ENCODE measurements at regions not wholly inside any gene's neighbourhood (a gene's known extent, or its start where the extent isn't known, plus 50 kb on each side); places are given as distances from the start of the nearest gene placed in this dataset.

DNA sequence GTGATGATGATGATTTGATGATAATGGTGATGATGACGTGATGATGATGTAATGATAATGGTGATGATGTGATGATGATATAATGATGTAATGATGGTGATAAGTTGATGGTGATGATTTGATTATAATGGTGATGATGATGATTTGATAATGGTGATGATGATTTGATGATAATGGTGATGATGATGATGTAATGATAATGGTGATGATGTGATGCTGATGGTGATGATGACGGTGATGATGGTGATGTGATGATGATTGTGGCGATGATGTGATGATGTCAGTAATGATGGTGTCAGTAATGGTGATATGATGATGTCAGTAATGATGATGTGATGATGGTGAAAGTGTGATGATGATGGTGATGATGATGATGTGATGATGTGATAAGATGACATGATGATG is 613.4 kb downstream of the AACS start:
- no peak for TF ChIP-seq GATA3 (IDR thresholded peaks at IDR 0.05; ENCODE audit: low read depth, low read length)
- no peak for TF ChIP-seq GATA2 (IDR thresholded peaks at IDR 0.05; ENCODE audit: low read depth, low read length)

- TF ChIP-seq GATA3 (IDR thresholded peaks at IDR 0.05; ENCODE audit: low read depth, low read length): no peak
Observed at GRCh38 chr12:125683748-125684381, 618.6 kb downstream of the AACS start.

- TF ChIP-seq GATA2 (IDR thresholded peaks at IDR 0.05; ENCODE audit: low read depth, low read length): no peak
- TF ChIP-seq GATA3 (IDR thresholded peaks at IDR 0.05; ENCODE audit: low read depth, low read length): no peak
Observed at GRCh38 chr12:125684968-125685790, 619.9 kb downstream of the AACS start.

DNA sequence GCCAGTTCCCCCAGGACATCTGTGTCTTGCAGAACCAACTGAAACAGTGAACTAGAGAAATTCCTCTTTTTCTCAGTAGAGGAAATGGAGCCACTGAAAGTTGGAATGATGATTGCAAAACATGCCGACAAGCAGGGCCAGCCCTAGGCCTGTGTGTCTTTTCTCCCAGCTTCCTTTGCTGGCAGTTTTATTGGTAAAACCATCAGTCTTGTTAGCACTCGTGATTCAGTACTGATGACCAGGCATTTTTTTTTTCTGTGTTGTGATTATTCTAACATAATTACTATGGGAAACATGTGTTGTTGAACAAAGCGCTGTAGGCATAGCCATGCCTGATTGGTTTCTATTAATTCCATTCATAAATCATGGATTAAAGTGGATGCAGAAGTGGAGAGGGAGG is 620.7 kb downstream of the AACS start:
- TF ChIP-seq GATA2 (IDR thresholded peaks at IDR 0.05; ENCODE audit: low read depth, low read length) (no peak), GATA3 (IDR thresholded peaks at IDR 0.05; ENCODE audit: low read depth, low read length) (no peak)

DNA sequence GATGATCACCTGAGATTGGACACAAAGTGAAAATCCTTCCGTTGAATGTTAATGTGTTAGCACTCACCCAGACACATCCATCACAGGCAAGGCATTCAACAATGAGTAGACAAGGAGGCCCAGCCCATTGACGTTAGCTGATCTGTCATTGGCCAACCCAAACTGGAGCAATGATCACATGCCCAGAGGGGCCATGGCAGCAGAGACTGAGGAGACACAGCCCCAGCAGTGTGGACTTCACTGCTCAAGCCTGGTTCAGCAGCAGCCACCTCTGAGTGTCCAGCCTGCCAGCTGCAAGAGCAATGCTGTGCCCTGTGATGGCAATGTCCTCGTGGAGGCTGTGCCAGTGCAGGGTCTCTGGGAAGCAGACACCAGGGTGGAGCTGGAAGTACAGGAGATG is 622.2 kb downstream of the AACS start:
- TF ChIP-seq GATA3 (IDR thresholded peaks at IDR 0.05; ENCODE audit: low read depth, low read length) (no peak), GATA2 (IDR thresholded peaks at IDR 0.05; ENCODE audit: low read depth, low read length) (no peak)

DNA sequence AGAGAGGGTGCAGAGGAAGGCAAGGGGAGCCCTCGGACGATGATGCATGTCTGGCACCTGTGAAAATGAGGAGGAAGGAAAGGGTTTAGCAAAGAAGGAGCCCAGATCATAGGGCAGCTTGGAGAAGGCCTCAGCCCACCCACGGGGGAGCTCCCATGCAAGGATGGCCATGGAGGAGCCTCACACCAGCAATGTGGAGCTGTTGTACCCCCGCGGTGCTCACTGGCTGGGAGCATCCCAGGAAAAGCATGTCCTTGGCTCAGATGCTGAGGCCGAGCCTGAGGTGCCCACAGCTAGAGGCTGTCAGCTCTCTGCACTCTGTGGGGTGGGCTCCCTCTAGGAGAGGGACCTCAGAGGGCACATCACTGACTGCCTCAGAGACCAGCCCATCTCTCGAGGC is 622.6 kb downstream of the AACS start:
- TF ChIP-seq GATA3 (IDR thresholded peaks at IDR 0.05; ENCODE audit: low read depth, low read length) (no peak), GATA2 (IDR thresholded peaks at IDR 0.05; ENCODE audit: low read depth, low read length) (no peak)

DNA sequence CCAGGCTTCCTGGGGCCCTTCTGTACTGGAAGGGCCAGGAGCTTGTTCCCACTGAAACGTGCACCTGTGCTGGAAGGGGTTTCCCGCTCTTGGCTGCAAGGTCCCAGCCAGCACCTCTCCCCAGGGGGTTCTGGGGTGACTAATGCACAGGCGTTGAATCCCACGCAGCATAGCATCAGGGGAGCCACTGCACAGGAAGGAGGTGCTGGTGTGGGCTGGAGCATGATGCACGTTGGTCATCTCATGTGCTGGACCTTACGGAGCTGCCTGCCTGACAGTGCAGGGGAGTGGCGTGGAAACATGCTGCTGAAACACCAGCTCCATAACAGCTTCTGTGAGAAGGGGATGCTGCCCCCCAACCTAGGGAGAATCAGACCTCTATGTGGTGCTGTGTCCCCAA is 623.0 kb downstream of the AACS start:
- no peak for TF ChIP-seq GATA2 (IDR thresholded peaks at IDR 0.05; ENCODE audit: low read depth, low read length)
- TF ChIP-seq GATA3 (IDR thresholded peaks at IDR 0.05; ENCODE audit: low read depth, low read length): no peak

DNA sequence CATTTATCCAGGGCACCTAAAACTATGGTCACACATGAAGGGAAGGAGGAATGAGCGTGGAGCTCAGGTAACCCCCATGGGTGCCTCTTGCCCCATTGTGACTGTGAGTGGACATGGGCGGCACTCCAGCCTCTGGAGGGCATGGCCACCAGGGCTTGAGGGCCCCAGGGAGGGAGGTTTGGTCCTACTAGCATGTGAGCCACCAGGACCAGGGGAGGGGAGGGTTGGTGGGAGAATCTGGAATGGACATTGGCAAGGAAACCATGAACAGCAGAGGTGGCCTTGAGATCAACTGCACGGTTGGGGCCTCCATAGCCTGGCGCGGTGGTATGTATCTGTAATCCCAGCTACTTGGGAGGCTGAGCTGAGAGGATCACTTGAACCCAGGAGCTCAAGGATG is 623.6 kb downstream of the AACS start:
- TF ChIP-seq GATA3 (IDR thresholded peaks at IDR 0.05; ENCODE audit: low read depth, low read length) (no peak), GATA2 (IDR thresholded peaks at IDR 0.05; ENCODE audit: low read depth, low read length) (no peak)

- TF ChIP-seq GATA2 (IDR thresholded peaks at IDR 0.05; ENCODE audit: low read depth, low read length): no peak
- TF ChIP-seq GATA3 (IDR thresholded peaks at IDR 0.05; ENCODE audit: low read depth, low read length): no peak
Observed at GRCh38 chr12:125689576-125690410, 624.6 kb downstream of the AACS start.

DNA sequence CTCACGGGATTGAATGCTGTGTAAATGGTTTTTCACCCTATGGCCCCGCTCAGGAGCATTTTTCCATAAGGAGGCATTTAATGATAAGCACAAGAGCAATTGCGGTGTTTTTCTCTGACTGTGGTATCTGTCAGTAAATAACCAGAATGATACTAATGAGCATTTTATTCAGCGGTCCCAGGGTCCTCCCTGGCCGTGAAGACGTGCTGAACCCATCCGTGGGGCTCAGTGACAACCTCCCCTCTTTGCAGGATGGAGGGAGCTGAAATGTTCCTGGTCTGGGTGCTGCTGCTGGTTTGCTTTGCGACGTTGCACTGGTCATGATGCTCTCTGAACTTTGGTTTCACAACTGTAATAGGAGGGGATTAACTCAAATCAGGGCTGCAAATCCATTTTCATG is 625.6 kb downstream of the AACS start:
- TF ChIP-seq GATA2 (IDR thresholded peaks at IDR 0.05; ENCODE audit: low read depth, low read length) (no peak), GATA3 (IDR thresholded peaks at IDR 0.05; ENCODE audit: low read depth, low read length) (no peak)

DNA sequence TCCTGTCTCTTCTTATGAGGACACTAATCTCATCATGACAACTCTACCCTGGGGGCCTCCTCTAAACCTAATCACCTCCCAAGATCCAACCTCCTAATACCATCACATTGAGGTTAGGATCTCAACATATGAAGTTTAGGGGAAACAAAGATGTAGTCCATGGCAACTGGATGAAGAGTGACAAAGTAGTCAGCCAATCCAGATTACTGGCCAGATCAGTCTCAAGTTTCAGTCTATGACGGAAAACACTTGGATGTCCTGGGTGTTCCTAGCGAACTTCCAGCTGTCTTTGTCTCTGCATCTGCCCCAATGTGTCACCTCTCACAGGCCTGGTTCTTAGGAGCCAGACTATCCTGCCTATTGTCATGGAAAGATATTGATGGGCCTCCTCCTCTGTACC is 630.8 kb downstream of the AACS start:
- no peak for TF ChIP-seq GATA2 (IDR thresholded peaks at IDR 0.05; ENCODE audit: low read depth, low read length)

- TF ChIP-seq GATA3 (IDR thresholded peaks at IDR 0.05; ENCODE audit: low read depth, low read length) (no peak), GATA2 (IDR thresholded peaks at IDR 0.05; ENCODE audit: low read depth, low read length) (no peak)
Observed at GRCh38 chr12:125704803-125705202, 639.6 kb downstream of the AACS start.

- TF ChIP-seq GATA3 (IDR thresholded peaks at IDR 0.05; ENCODE audit: low read depth, low read length) (no peak), GATA2 (IDR thresholded peaks at IDR 0.05; ENCODE audit: low read depth, low read length) (no peak)
Observed at GRCh38 chr12:125720961-125721360, 655.7 kb downstream of the AACS start.

GRCh38 chr12:125734137-125734536 is 668.9 kb downstream of the AACS start:
- TF ChIP-seq GATA3 (IDR thresholded peaks at IDR 0.05; ENCODE audit: low read depth, low read length): no peak

- TF ChIP-seq GATA3 (IDR thresholded peaks at IDR 0.05; ENCODE audit: low read depth, low read length) (no peak), GATA2 (IDR thresholded peaks at IDR 0.05; ENCODE audit: low read depth, low read length) (no peak)
Observed at GRCh38 chr12:125738211-125738610, 673.0 kb downstream of the AACS start.

Data from SH-SY5Y (cell line).